A549 (cell line): ENCODE measurements at regions not wholly inside any gene's neighbourhood (a gene's known extent, or its start where the extent isn't known, plus 50 kb on each side); places are given as distances from the start of the nearest gene placed in this dataset.

Source experiments
- ATAC-seq, 2 experiments: fragments of 200-7000 bp in 1 of 2; fragments of >200 bp in 1 of 2; cut with Nextera tagmentation in 1 of 2; cut with Tn5 transposase in 1 of 2; 3 replicates each; pipeline versions ENCODE4 v1.8.0 to v1.9.1; 2018 to 2020; ENCODE audit warnings: mild to moderate bottlenecking in 1 of 2, moderate library complexity in 1 of 2
- CTCF ChIA-PET: fragments of 300-600 bp; sonication (Branson Sonifier 250); formaldehyde crosslinking; extraction: SDS; loops from one replicate; lab custom pipeline; 2021; ENCODE audit warnings: antibody characterized with exemption, inconsistent platforms; lab: Yijun Ruan, JAX
- POLR2A ChIA-PET: fragments of 350-600 bp; formaldehyde crosslinking; extraction: SDS; loops from one replicate; lab custom pipeline; 2021; ENCODE audit warnings: antibody characterized with exemption, inconsistent platforms; lab: Yijun Ruan, JAX
- DNase-seq, 2 experiments: peaks; one replicate each; pipeline versions ENCODE4 v3.0.0 to v3.0.0-alpha.2; 2011 to 2016; ENCODE audit warnings: low read depth in 1 of 2, low spot score in 1 of 2
- FAIRE-seq: peaks from 2 replicates; lab custom pipeline; 2011; peaks lifted over from hg19 to GRCh38; lab: Jason Lieb, UNC
- H3K27ac ChIP-seq, 2 experiments: fragments of >200 bp; sonication (Bioruptor Twin); formaldehyde crosslinking; 3 replicates each; pipeline ENCODE4 v1.5.1; 2016 to 2017
- H3K4me1 ChIP-seq: fragments of >200 bp; sonication (Bioruptor Twin); formaldehyde crosslinking; 3 replicates; pipeline ENCODE4 v1.6.1; 2016
- H3K4me2 ChIP-seq: fragments of >200 bp; sonication (Bioruptor Twin); formaldehyde crosslinking; 3 replicates; pipeline ENCODE4 v1.6.1; 2016
- H3K4me3 ChIP-seq: fragments of >200 bp; sonication (Bioruptor Twin); formaldehyde crosslinking; 3 replicates; pipeline ENCODE4 v1.5.1; 2016
- H3K9me3 ChIP-seq: fragments of >200 bp; sonication (Bioruptor Twin); formaldehyde crosslinking; 3 replicates; pipeline ENCODE4 v1.6.1; 2016
- BHLHE40 ChIP-seq: IDR thresholded peaks from 2 replicates; pipeline ENCODE4 v1.6.1; 2012; ENCODE audit warnings: low read depth, low read length, inconsistent platforms
- CHD2 ChIP-seq: fragments of 150-350 bp; IDR thresholded peaks from 2 replicates; pipeline ENCODE4 v1.6.1; 2014; ENCODE audit warnings: low read length; ENCODE audit not compliant: partially characterized antibody
- EHMT2 ChIP-seq: fragments of 200-600 bp; sonication (generic); IDR thresholded peaks from 2 replicates; pipeline ENCODE4 v1.6.1; 2016; ENCODE audit warnings: antibody characterized with exemption, low read depth, mild to moderate bottlenecking, moderate library complexity
- ELK1 ChIP-seq: fragments of 150-350 bp; IDR thresholded peaks from 2 replicates; pipeline ENCODE4 v1.6.1; 2014; ENCODE audit warnings: low read depth, mild to moderate bottlenecking, low read length
- ESRRA ChIP-seq: fragments of 150-350 bp; IDR thresholded peaks from 2 replicates; pipeline ENCODE4 v1.6.1; 2014; ENCODE audit warnings: mild to moderate bottlenecking, low read length, borderline replicate concordance
- GATA3 ChIP-seq: IDR thresholded peaks from 2 replicates; pipeline ENCODE4 v1.6.1; 2012; ENCODE audit warnings: borderline replicate concordance
- HES2 ChIP-seq: fragments of >200 bp; sonication (Bioruptor Twin); formaldehyde crosslinking; IDR thresholded peaks from 2 replicates; pipeline ENCODE4 v1.6.1; 2016
- HEYL ChIP-seq: fragments of 250-450 bp; sonication (Bioruptor Pico); IDR thresholded peaks from 2 replicates; pipeline ENCODE4 v1.8.0; 2021; ENCODE audit warnings: mild to moderate bottlenecking, moderate library complexity
- MYC ChIP-seq: IDR thresholded peaks from 2 replicates; pipeline ENCODE4 v1.6.1; 2012; ENCODE audit warnings: mild to moderate bottlenecking, inconsistent platforms, low read length, improper control_type of control experiment, borderline replicate concordance
- NFE2L2 ChIP-seq: fragments of 150-350 bp; conservative IDR thresholded peaks from 2 replicates; pipeline ENCODE4 v1.6.1; 2014; ENCODE audit warnings: low read length
- NPAS2 ChIP-seq: fragments of 250-450 bp; sonication (Bioruptor Pico); IDR thresholded peaks from 2 replicates; pipeline ENCODE4 v1.8.0; 2022; ENCODE audit warnings: mild to moderate bottlenecking, moderate library complexity, borderline replicate concordance
- PHF8 ChIP-seq: fragments of 200-600 bp; sonication (generic); IDR thresholded peaks from 2 replicates; pipeline ENCODE4 v1.6.1; 2016; ENCODE audit warnings: low read depth, mild to moderate bottlenecking, antibody characterized with exemption, moderate library complexity, borderline replicate concordance
- RARB ChIP-seq: fragments of 250-450 bp; sonication (Bioruptor Pico); IDR thresholded peaks from 2 replicates; pipeline ENCODE4 v1.8.0; 2021; ENCODE audit warnings: mild to moderate bottlenecking, moderate library complexity
- RCOR1 ChIP-seq: fragments of 150-350 bp; IDR thresholded peaks from 2 replicates; pipeline ENCODE4 v1.6.1; 2014; ENCODE audit warnings: antibody characterized with exemption, low read length, low read depth
- REST ChIP-seq: fragments of 200-600 bp; sonication (generic); IDR thresholded peaks from 2 replicates; pipeline ENCODE4 v1.6.1; 2016; ENCODE audit warnings: antibody characterized with exemption, mild to moderate bottlenecking, moderate library complexity
- RFX5 ChIP-seq: fragments of 450-650 bp; IDR thresholded peaks from 2 replicates; pipeline ENCODE4 v1.7.1; 2014; ENCODE audit warnings: antibody characterized with exemption, mild to moderate bottlenecking, moderate library complexity
- SMC3 ChIP-seq: fragments of >200 bp; sonication (Bioruptor Twin); formaldehyde crosslinking; IDR thresholded peaks from 3 replicates; pipeline ENCODE4 v1.6.1; 2018; ENCODE audit warnings: inconsistent platforms
- TFCP2L1 ChIP-seq: fragments of 250-450 bp; sonication (Bioruptor Pico); IDR thresholded peaks from 2 replicates; pipeline ENCODE4 v1.5.0; 2021; ENCODE audit warnings: mild to moderate bottlenecking
- TP53 ChIP-seq: fragments of 250-450 bp; sonication (Bioruptor Pico); IDR thresholded peaks from 2 replicates; pipeline ENCODE4 v1.5.0; 2021; ENCODE audit warnings: mild to moderate bottlenecking, moderate library complexity
- ZNF302 ChIP-seq: fragments of 250-450 bp; sonication (Bioruptor Pico); IDR thresholded peaks from 2 replicates; pipeline ENCODE4 v1.9.0; 2021; ENCODE audit warnings: inconsistent platforms, mild to moderate bottlenecking, moderate library complexity
- ZSCAN20 ChIP-seq: fragments of 250-450 bp; sonication (Bioruptor Pico); IDR thresholded peaks from 2 replicates; pipeline ENCODE4 v1.8.0; 2022; ENCODE audit warnings: mild to moderate bottlenecking, moderate library complexity
- WGBS: methylation state at CpG from one replicate; pipeline ENCODE4 v1.1.6; 2017; ENCODE audit errors: missing lambda C conversion rate; 5-methylcytosine and 5-hydroxymethylcytosine counted together

- TF ChIP-seq ZNF302 (no peak), RARB (CRISPR knock-in tag) (no peak), RCOR1 (no peak), HEYL (CRISPR knock-in tag) (no peak), BHLHE40 (no peak), NPAS2 (CRISPR knock-in tag) (no peak), GATA3 (no peak), SMC3 (no peak), MYC (no peak), RFX5 (no peak), ESRRA (no peak), PHF8 (no peak), CHD2 (no peak), EHMT2 (no peak), ELK1 (no peak)
Observed at GRCh38 chr4:17098996-17099395, 200.6 kb upstream of the LDB2 start.

GRCh38 chr4:17098401-17098800 lies 200.0 kb upstream of the LDB2 start:
- Histone ChIP-seq H3K27ac (no peak overlapping the region), H3K4me1 (no peaks in the 10 kb centered on the region)
- TF ChIP-seq NPAS2 (CRISPR knock-in tag) = no peak
- TF ChIP-seq HES2 = no peak
- TF ChIP-seq NFE2L2 = no peak
- no peak for TF ChIP-seq TFCP2L1 (CRISPR knock-in tag)
- TF ChIP-seq MYC = no peak
- TF ChIP-seq ZSCAN20 (CRISPR knock-in tag) = no peak
- TF ChIP-seq RARB (CRISPR knock-in tag) = no peak
- no peak for TF ChIP-seq REST
- no peak for TF ChIP-seq TP53 (CRISPR knock-in tag)
- TF ChIP-seq, all 56 proteins: peak for 0
- Histone ChIP-seq H3K4me3 (no peak overlapping the region), H3K9me3 (no peaks in the 10 kb centered on the region), H3K4me2 (no peak overlapping the region)
- CTCF ChIA-PET = no interaction called here
- FAIRE-seq = no peak
- POLR2A ChIA-PET = no interaction called here
- DNase-seq = no peak
- 27% methylated on average over 4 of the region's 4 CpGs for WGBS
- ATAC-seq = no peak

More at GRCh38 chr4:17098996-17099395, 200.6 kb upstream of the LDB2 start:
- no peak for ATAC-seq
- Histone ChIP-seq H3K4me2 (no peak overlapping the region), H3K27ac (no peak overlapping the region), H3K9me3 (no peaks in the 10 kb centered on the region), H3K4me3 (no peak overlapping the region), H3K4me1 (no peaks in the 10 kb centered on the region)
- ChIA-PET CTCF (no interaction called here), POLR2A (no interaction called here)
- FAIRE-seq = no peak
- no peak for DNase-seq
- 3% methylated on average over 2 of the region's 2 CpGs for WGBS
